ENCODE measurements at regions not wholly inside any gene's neighbourhood (a gene's known extent, or its start where the extent isn't known, plus 50 kb on each side); places are given as distances from the start of the nearest gene placed in this dataset.

GRCh38 chr6:156464100-156464878, 312.9 kb upstream of the ARID1B start:
- ChIA-PET CTCF (no interaction called here), POLR2A (no interaction called here)
- no peak overlapping the region for H3K4me3 ChIP-seq (ENCODE audit: low read depth, low read length)
- no peak for TF ChIP-seq CTCF (IDR thresholded peaks at IDR 0.05; ENCODE audit: insufficient read depth, low read length, missing control alignments)
- DNase-seq (ENCODE audit: low read depth, low spot score): no peak

- no peak overlapping the region for H3K4me3 ChIP-seq (ENCODE audit: low read depth, low read length)
- ChIA-PET POLR2A (no interaction called here), CTCF (no interaction called here)
- DNase-seq (ENCODE audit: low read depth, low spot score): no peak
- TF ChIP-seq CTCF (IDR thresholded peaks at IDR 0.05; ENCODE audit: insufficient read depth, low read length, missing control alignments): no peak
Measured at GRCh38 chr6:156461647-156462046, 315.5 kb upstream of the ARID1B start.

- no peak for TF ChIP-seq CTCF (IDR thresholded peaks at IDR 0.05; ENCODE audit: insufficient read depth, low read length, missing control alignments)
- CTCF ChIA-PET: no interaction called here
- DNase-seq (ENCODE audit: low read depth, low spot score): no peak
- H3K4me3 ChIP-seq (ENCODE audit: low read depth, low read length): no peak overlapping the region
- POLR2A ChIA-PET: no interaction called here
Measured at GRCh38 chr6:156457601-156458000, 319.6 kb upstream of the ARID1B start.

GRCh38 chr6:156455847-156456246, 321.3 kb upstream of the ARID1B start:
- H3K4me3 ChIP-seq (ENCODE audit: low read depth, low read length): no peak overlapping the region
- DNase-seq (ENCODE audit: low read depth, low spot score): no peak
- TF ChIP-seq CTCF (IDR thresholded peaks at IDR 0.05; ENCODE audit: insufficient read depth, low read length, missing control alignments): no peak
- POLR2A ChIA-PET: no interaction called here
- CTCF ChIA-PET: no interaction called here

GRCh38 chr6:156454867-156455266, 322.3 kb upstream of the ARID1B start:
- no peak overlapping the region for H3K4me3 ChIP-seq (ENCODE audit: low read depth, low read length)
- POLR2A ChIA-PET: no interaction called here
- CTCF ChIA-PET: no interaction called here
- TF ChIP-seq CTCF (IDR thresholded peaks at IDR 0.05; ENCODE audit: insufficient read depth, low read length, missing control alignments): no peak
- DNase-seq (ENCODE audit: low read depth, low spot score): no peak

GRCh38 chr6:156451726-156452125, 325.5 kb upstream of the ARID1B start:
- no peak for TF ChIP-seq CTCF (IDR thresholded peaks at IDR 0.05; ENCODE audit: insufficient read depth, low read length, missing control alignments)
- ChIA-PET POLR2A (no interaction called here), CTCF (no interaction called here)
- DNase-seq (ENCODE audit: low read depth, low spot score): no peak
- H3K4me3 ChIP-seq (ENCODE audit: low read depth, low read length): no peak overlapping the region
